IMR-90 (cell line): ENCODE measurements at regions not wholly inside any gene's neighbourhood (a gene's known extent, or its start where the extent isn't known, plus 50 kb on each side); places are given as distances from the start of the nearest gene placed in this dataset.
"Not testable (repeated sequence)": the region's sequence is repeated elsewhere in the genome, so short reads cannot be mapped to it uniquely, and the experiment has no call there.

Experiments used
- ATAC-seq: fragments of 200-7000 bp; cut with Tn5 transposase; 2 replicates; pipeline ENCODE4 v1.9.1; 2020; ENCODE audit warnings: low read depth, mild to moderate bottlenecking, moderate library complexity
- BruUV-seq: library from RNA; stranded (reverse); fragments of 400-500 nt; replicated peaks from 2 replicates; lab custom pipeline; 2021; lab: Mats Ljungman, UMichigan
- CTCF ChIA-PET: fragments of 300-600 bp; formaldehyde crosslinking; extraction: SDS; loops from one replicate; lab custom pipeline; 2021; ENCODE audit warnings: antibody characterized with exemption; lab: Yijun Ruan, JAX
- POLR2A ChIA-PET: fragments of 300-600 bp; sonication (Branson Sonifier 250); formaldehyde crosslinking; loops from one replicate; lab custom pipeline; 2022; ENCODE audit warnings: antibody characterized with exemption; ENCODE audit not compliant: unreplicated experiment; lab: Charles Lee
- DNase-seq: peaks from one replicate; pipeline ENCODE4 v3.0.0; 2013
- H2AFZ ChIP-seq: replicated peaks from 2 replicates; pipeline ENCODE3; 2013; ENCODE audit warnings: low read length, mild to moderate bottlenecking; ENCODE audit not compliant: poor library complexity
- H2AK5ac ChIP-seq: 2 replicates; pipeline ENCODE4 v1.6.1; 2013; ENCODE audit warnings: low read depth, low read length, inconsistent platforms
- H2AK9ac ChIP-seq: replicated peaks from 2 replicates; pipeline ENCODE3; 2013; ENCODE audit warnings: mild to moderate bottlenecking, low read depth, low read length, moderate library complexity; ENCODE audit not compliant: poor library complexity
- H2BK120ac ChIP-seq: 2 replicates; pipeline ENCODE4 v1.6.1; 2013; ENCODE audit warnings: low read depth, low read length, inconsistent platforms
- H2BK15ac ChIP-seq: 3 replicates; pipeline ENCODE4 v1.6.1; 2013; ENCODE audit warnings: low read depth, low read length, inconsistent platforms
- H2BK20ac ChIP-seq: 2 replicates; pipeline ENCODE4 v1.6.1; 2013; ENCODE audit warnings: low read depth, mild to moderate bottlenecking, inconsistent platforms, low read length, moderate library complexity
- H2BK5ac ChIP-seq: 2 replicates; pipeline ENCODE4 v1.6.1; 2013; ENCODE audit warnings: mild to moderate bottlenecking, low read depth, low read length, inconsistent platforms; ENCODE audit not compliant: poor library complexity, severe bottlenecking
- H3K14ac ChIP-seq: replicated peaks from 2 replicates; pipeline ENCODE4 v1.6.1; 2013; ENCODE audit warnings: low read depth, low read length, inconsistent platforms
- H3K18ac ChIP-seq: 2 replicates; pipeline ENCODE4 v1.6.1; 2013; ENCODE audit warnings: low read depth, low read length, control low read depth
- H3K23ac ChIP-seq: 2 replicates; pipeline ENCODE4 v1.6.1; 2013; ENCODE audit warnings: low read depth, low read length, inconsistent platforms
- H3K27ac ChIP-seq: 2 replicates; pipeline ENCODE4 v1.5.1; 2013; ENCODE audit warnings: mild to moderate bottlenecking, control low read depth, low read length; ENCODE audit not compliant: insufficient read depth
- H3K27me3 ChIP-seq: 2 replicates; pipeline ENCODE4 v1.6.1; 2013; ENCODE audit warnings: low read length; ENCODE audit not compliant: control insufficient read depth, insufficient read depth
- H3K36me3 ChIP-seq: 2 replicates; pipeline ENCODE4 v1.6.1; 2013; ENCODE audit warnings: low read length, mixed read lengths; ENCODE audit not compliant: control insufficient read depth, insufficient read depth
- H3K4ac ChIP-seq: 2 replicates; pipeline ENCODE4 v1.6.1; 2013; ENCODE audit warnings: low read depth, low read length, inconsistent platforms
- H3K4me1 ChIP-seq: 2 replicates; pipeline ENCODE4 v1.6.1; 2013; ENCODE audit warnings: low read length, mixed read lengths; ENCODE audit not compliant: control insufficient read depth, insufficient read depth
- H3K4me2 ChIP-seq: 2 replicates; pipeline ENCODE4 v1.6.1; 2013; ENCODE audit warnings: low read depth, mild to moderate bottlenecking, control low read depth, low read length, moderate library complexity
- H3K4me3 ChIP-seq: 2 replicates; pipeline ENCODE4 v1.5.1; 2013; ENCODE audit warnings: low read depth, mild to moderate bottlenecking, control low read depth, low read length, moderate library complexity; ENCODE audit not compliant: insufficient read depth
- H3K56ac ChIP-seq: 2 replicates; pipeline ENCODE4 v1.6.1; 2013; ENCODE audit warnings: low read length, inconsistent platforms; ENCODE audit not compliant: insufficient read depth; ENCODE audit errors: extremely low read depth
- H3K79me1 ChIP-seq, 2 experiments: 2 replicates each; pipeline ENCODE4 v1.6.1; 2013; ENCODE audit warnings: low read length in 2 of 2, inconsistent platforms in 1 of 2, low read depth in 1 of 2
- H3K9ac ChIP-seq: 2 replicates; pipeline ENCODE4 v1.6.1; 2013; ENCODE audit warnings: low read depth, low read length, control low read depth
- H3K9me1 ChIP-seq: 2 replicates; pipeline ENCODE4 v1.6.1; 2013; ENCODE audit warnings: low read length, inconsistent platforms; ENCODE audit not compliant: insufficient read depth
- H3K9me3 ChIP-seq: 2 replicates; pipeline ENCODE4 v1.6.1; 2013; ENCODE audit warnings: low read length; ENCODE audit not compliant: control insufficient read depth, insufficient read depth
- H4K20me1 ChIP-seq: 2 replicates; pipeline ENCODE4 v1.6.1; 2013; ENCODE audit warnings: low read length, inconsistent platforms; ENCODE audit not compliant: insufficient read depth
- H4K5ac ChIP-seq: 2 replicates; pipeline ENCODE4 v1.6.1; 2013; ENCODE audit warnings: mild to moderate bottlenecking, low read depth, low read length, control low read depth
- H4K8ac ChIP-seq, 2 experiments: 2 replicates each; pipeline ENCODE4 v1.6.1; 2013; ENCODE audit warnings: low read depth in 2 of 2, low read length in 2 of 2, control low read depth in 1 of 2, inconsistent platforms in 1 of 2
- H4K91ac ChIP-seq: 2 replicates; pipeline ENCODE4 v1.6.1; 2013; ENCODE audit warnings: low read depth, low read length, inconsistent platforms; ENCODE audit not compliant: insufficient read depth
- CEBPB ChIP-seq: IDR thresholded peaks from 2 replicates; pipeline ENCODE4 v1.6.1; 2012; ENCODE audit warnings: low read depth, low read length, improper control_type of control experiment
- CHD1 ChIP-seq: IDR thresholded peaks from 2 replicates; pipeline ENCODE4 v1.6.1; 2012; ENCODE audit warnings: low read depth, low read length, improper control_type of control experiment
- ELK1 ChIP-seq: fragments of 150-350 bp; IDR thresholded peaks from 2 replicates; pipeline ENCODE4 v1.6.1; 2016; ENCODE audit warnings: low read depth, mild to moderate bottlenecking, low read length, moderate library complexity, borderline replicate concordance
- FOS ChIP-seq: fragments of 150-350 bp; IDR thresholded peaks from 2 replicates; pipeline ENCODE4 v1.6.1; 2016; ENCODE audit warnings: low read depth, low read length
- MAFK ChIP-seq: IDR thresholded peaks from 2 replicates; pipeline ENCODE4 v1.6.1; 2012; ENCODE audit warnings: low read depth, low read length, improper control_type of control experiment
- POLR2A ChIP-seq: IDR thresholded peaks from 2 replicates; pipeline ENCODE4 v1.6.1; 2012; ENCODE audit warnings: mild to moderate bottlenecking, low read depth, low read length
- RAD21 ChIP-seq: IDR thresholded peaks from 2 replicates; pipeline ENCODE4 v1.6.1; 2012; ENCODE audit warnings: low read length, improper control_type of control experiment
- WGBS, 2 experiments: methylation state at CpG; one replicate each; pipeline versions ENCODE4 v1.1.5 to v1.1.7; 2013; ENCODE audit warnings: missing lambda C conversion rate in 2 of 2; ENCODE audit not compliant: insufficient read length in 1 of 2; ENCODE audit errors: extremely low coverage in 2 of 2; 5-methylcytosine and 5-hydroxymethylcytosine counted together
- dilution Hi-C: fragments of 300-500 bp; cut with HindIII; formaldehyde crosslinking; loops from one replicate; pipeline ENCODE4 v1.14.3; 2018; ENCODE audit warnings: low sequenced_read_pairs; ENCODE audit not compliant: unreplicated experiment
- in situ Hi-C: fragments of 300-500 bp; cut with MboI; formaldehyde crosslinking; loops from 3 replicates; pipeline ENCODE4 v1.14.3; 2019; ENCODE audit warnings: low sequenced_read_pairs, inconsistent platforms, mixed read lengths
- intact Hi-C: fragments of 100-400 bp; cut with micrococcal nuclease; formaldehyde crosslinking; loops from 2 replicates; pipeline ENCODE4 v1.10.0; 2022

DNA sequence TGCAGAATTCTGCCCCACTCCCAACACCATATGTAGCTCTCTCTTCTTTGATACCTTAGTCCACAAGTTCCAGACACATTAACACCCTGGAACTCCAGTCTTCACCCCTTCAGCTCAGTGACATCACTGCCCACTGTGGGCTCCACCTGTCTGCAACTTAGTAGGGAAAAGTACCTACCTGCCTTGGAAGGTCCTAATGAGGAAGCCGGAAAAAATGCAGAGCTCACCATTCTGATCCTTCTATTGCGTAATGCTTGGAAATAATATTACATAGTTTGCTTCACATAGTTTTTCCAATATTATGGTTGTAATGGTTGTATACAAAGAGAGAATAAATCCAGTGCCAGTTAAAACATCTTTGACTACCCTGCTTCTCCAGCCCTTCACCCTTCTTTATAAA lies 738.4 kb downstream of the RNF144A start:
- H3K27ac ChIP-seq, result no peak overlapping the region
- no peaks in the 10 kb centered on the region for H3K4me1 ChIP-seq
- intact Hi-C loops, result no loop called here
- in situ Hi-C loops, result no loop called here
- no peak overlapping the region for H4K91ac ChIP-seq
- no peak overlapping the region for H4K5ac ChIP-seq
- no peak overlapping the region for H2BK15ac ChIP-seq
- H2BK5ac ChIP-seq, result no peak overlapping the region
- TF ChIP-seq CHD1, result no peak
- TF ChIP-seq FOS, result no peak
- no peak for TF ChIP-seq POLR2A
- no peak for TF ChIP-seq MAFK
- no peak for TF ChIP-seq RAD21
- TF ChIP-seq ELK1, result no peak
- peak; percentile 86 for TF ChIP-seq CEBPB
- H3K79me1 ChIP-seq, result no peaks in the 10 kb centered on the region
- no peak overlapping the region for H3K9ac ChIP-seq
- H3K36me3 ChIP-seq, result no peaks in the 10 kb centered on the region
- no peaks in the 10 kb centered on the region for H3K27me3 ChIP-seq
- H2BK20ac ChIP-seq, result no peak overlapping the region
- WGBS, 2 experiments, result no CpG with 5 or more reads among the region's 2 CpGs
- no peak overlapping the region for H3K56ac ChIP-seq
- no peak overlapping the region for H3K18ac ChIP-seq
- ChIA-PET POLR2A (no interaction called here), CTCF (no interaction called here)
- H3K23ac ChIP-seq, result no peak overlapping the region
- no peak overlapping the region for H2AFZ ChIP-seq
- no peak overlapping the region for H2BK120ac ChIP-seq
- H4K20me1 ChIP-seq, result no peaks in the 10 kb centered on the region
- no peak overlapping the region for H2AK9ac ChIP-seq
- no peak for ATAC-seq
- dilution Hi-C loops, result no loop called here
- no peaks in the 10 kb centered on the region for H3K9me1 ChIP-seq
- H3K9me3 ChIP-seq, result peaks cover 2% of the 10 kb centered on the region; the same call in 1 of the 2 replicates
- H2AK5ac ChIP-seq, result no peak overlapping the region
- no peak overlapping the region for H3K4me2 ChIP-seq
- H3K4me3 ChIP-seq, result no peak overlapping the region
- no peak overlapping the region for H3K14ac ChIP-seq
- no peak overlapping the region for H4K8ac ChIP-seq
- no TSS peak for BruUV-seq
- DNase-seq, result no peak
- H3K4ac ChIP-seq, result no peak overlapping the region

DNA sequence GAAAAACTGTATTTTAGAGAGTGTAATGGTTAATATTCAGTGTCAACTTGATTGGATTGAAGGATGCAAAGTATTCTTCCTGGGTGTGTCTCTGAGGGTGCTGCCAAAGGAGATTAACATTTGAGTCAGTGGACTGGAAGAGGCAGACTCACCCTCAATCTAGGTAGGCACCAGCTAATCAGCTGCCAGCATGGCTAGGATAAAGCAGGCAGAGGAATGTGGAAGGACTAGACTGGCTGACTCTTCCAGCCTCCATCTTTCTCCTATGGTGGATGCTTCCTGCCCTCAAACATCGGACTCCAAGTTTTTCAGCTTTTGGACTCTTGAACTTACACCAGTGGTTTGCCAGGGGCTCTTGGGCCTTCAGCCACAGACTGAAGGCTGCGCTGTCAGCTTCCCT lies 740.3 kb downstream of the RNF144A start:
- H4K91ac ChIP-seq, H3K4me2 ChIP-seq, POLR2A ChIA-PET, dilution Hi-C loops, in situ Hi-C loops, H4K20me1 ChIP-seq, H3K9ac ChIP-seq, H4K8ac ChIP-seq, H3K14ac ChIP-seq, CTCF ChIA-PET, H2BK15ac ChIP-seq, H2BK120ac ChIP-seq, H3K4ac ChIP-seq, H3K56ac ChIP-seq, H2AFZ ChIP-seq, H2BK20ac ChIP-seq, intact Hi-C loops, H2BK5ac ChIP-seq, H4K5ac ChIP-seq, ATAC-seq, H3K9me1 ChIP-seq, H2AK9ac ChIP-seq, H3K23ac ChIP-seq, H3K18ac ChIP-seq, H3K27ac ChIP-seq, H2AK5ac ChIP-seq, H3K9me3 ChIP-seq, H3K4me3 ChIP-seq, DNase-seq, H3K36me3 ChIP-seq, BruUV-seq, H3K4me1 ChIP-seq, H3K79me1 ChIP-seq, H3K27me3 ChIP-seq: not testable (repeated sequence)
- no CpG with 5 or more reads among the region's 2 CpGs for WGBS, 2 experiments
